Common myeloid progenitor, CD34-positive (primary cell): ENCODE measurements at regions not wholly inside any gene's neighbourhood (a gene's known extent, or its start where the extent isn't known, plus 50 kb on each side); places are given as distances from the start of the nearest gene placed in this dataset.
"Not testable (repeated sequence)": the region's sequence is repeated elsewhere in the genome, so short reads cannot be mapped to it uniquely, and the experiment has no call there.

Source experiments
- CTCF ChIA-PET: fragments of 350-600 bp; sonication (Branson Sonifier 250); formaldehyde crosslinking; loops from one replicate; lab custom pipeline; 2021; ENCODE audit warnings: antibody characterized with exemption; lab: Charles Lee
- POLR2A ChIA-PET: fragments of 350-600 bp; sonication (Branson Sonifier 250); formaldehyde crosslinking; loops from one replicate; lab custom pipeline; 2021; ENCODE audit warnings: antibody characterized with exemption; lab: Charles Lee
- DNase-seq, 3 donors: peaks; one replicate each; pipeline versions ENCODE4 v3.0.0 to v3.0.0-alpha.2; 2013
- H3K27ac ChIP-seq, 2 experiments: 1 replicate in 1 of 2; 2 replicates in 1 of 2; pipeline ENCODE4 v1.7.0; 2013; ENCODE audit warnings: inconsistent platforms in 2 of 2, low read length in 2 of 2, mild to moderate bottlenecking in 2 of 2, low read depth in 1 of 2, moderate library complexity in 1 of 2; ENCODE audit not compliant: severe bottlenecking in 2 of 2, insufficient read depth in 1 of 2, poor library complexity in 1 of 2
- H3K27me3 ChIP-seq, 5 experiments: replicated peaks in 2 of 5; 1 replicate in 3 of 5; 2 replicates in 2 of 5; pipeline versions ENCODE4 v1.6.1 to v1.7.0; 2013; ENCODE audit warnings: low read length in 4 of 5, mild to moderate bottlenecking in 2 of 5, moderate library complexity in 2 of 5, inconsistent platforms in 1 of 5; ENCODE audit not compliant: insufficient read depth in 5 of 5, control insufficient read depth in 4 of 5
- H3K36me3 ChIP-seq, 4 experiments: 1 replicate in 2 of 4; 2 replicates in 2 of 4; pipeline versions ENCODE4 v1.6.1 to v1.7.0; 2013; ENCODE audit warnings: low read length in 3 of 4, control low read depth in 1 of 4, mild to moderate bottlenecking in 1 of 4; ENCODE audit not compliant: control insufficient read depth in 4 of 4, insufficient read depth in 4 of 4
- H3K4me1 ChIP-seq, 4 experiments: 1 replicate in 3 of 4; 2 replicates in 1 of 4; pipeline versions ENCODE4 v1.6.1 to v1.7.1; 2013; ENCODE audit warnings: low read length in 3 of 4, mild to moderate bottlenecking in 3 of 4, control low read depth in 1 of 4, inconsistent platforms in 1 of 4, moderate library complexity in 1 of 4; ENCODE audit not compliant: control insufficient read depth in 4 of 4, insufficient read depth in 4 of 4; ENCODE audit errors: control extremely low read depth in 1 of 4
- H3K4me3 ChIP-seq, 7 experiments: 1 replicate in 4 of 7; 2 replicates in 3 of 7; pipeline versions ENCODE4 v1.5.1 to v1.7.0; 2013; ENCODE audit warnings: mild to moderate bottlenecking in 7 of 7, low read length in 6 of 7, moderate library complexity in 6 of 7, inconsistent platforms in 2 of 7, low read depth in 2 of 7, control low read depth in 1 of 7; ENCODE audit not compliant: insufficient read depth in 4 of 7, control insufficient read depth in 1 of 7; ENCODE audit errors: extremely low read depth in 1 of 7
- H3K9me3 ChIP-seq, 5 experiments: 1 replicate in 4 of 5; 2 replicates in 1 of 5; pipeline versions ENCODE4 v1.6.1 to v1.7.1; 2013; ENCODE audit warnings: low read length in 4 of 5, mild to moderate bottlenecking in 2 of 5, inconsistent platforms in 1 of 5, low read depth in 1 of 5, moderate library complexity in 1 of 5; ENCODE audit not compliant: control insufficient read depth in 4 of 5, insufficient read depth in 2 of 5; ENCODE audit errors: control extremely low read depth in 1 of 5
- WGBS: methylation state at CpG from one replicate; pipeline ENCODE4 v1.1.5; 2013; ENCODE audit not compliant: insufficient coverage; 5-methylcytosine and 5-hydroxymethylcytosine counted together

DNA sequence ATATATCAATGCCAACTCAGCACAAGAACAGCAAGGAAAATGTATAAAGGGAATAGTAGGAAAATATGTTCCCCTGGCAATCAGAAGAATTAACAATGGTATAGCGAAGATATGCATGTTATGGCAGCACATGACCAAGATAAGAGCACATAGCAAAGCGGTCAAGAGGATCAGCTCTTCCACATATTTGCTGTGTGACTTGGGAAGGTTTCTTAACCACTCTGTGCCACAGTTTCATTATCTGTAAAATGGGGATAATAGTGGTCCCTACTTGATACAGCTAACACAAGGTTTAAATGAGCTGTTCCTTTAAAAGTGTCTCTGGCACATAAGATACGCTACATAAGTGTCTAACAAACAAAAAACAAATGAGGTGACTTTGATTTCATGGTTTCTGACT, 77.9 kb upstream of the PIP5K1B start:
- CTCF ChIA-PET: interaction anchor here (1.1 to 1.3 kb wide), 2 partner anchors 43 to 357 kb away, joined by 3 read pairs; no protein-coding TSS in a partner anchor
- no peaks in the 10 kb centered on the region for H3K9me3 ChIP-seq
- POLR2A ChIA-PET: no interaction called here
- H3K27me3 ChIP-seq: no peaks in the 10 kb centered on the region
- WGBS: 100% methylated on average over 2 of the region's 3 CpGs
- no peak overlapping the region for H3K27ac ChIP-seq
- H3K36me3 ChIP-seq: no peaks in the 10 kb centered on the region
- no peak for DNase-seq
- no peak overlapping the region for H3K4me3 ChIP-seq
- H3K4me1 ChIP-seq: no peaks in the 10 kb centered on the region

DNA sequence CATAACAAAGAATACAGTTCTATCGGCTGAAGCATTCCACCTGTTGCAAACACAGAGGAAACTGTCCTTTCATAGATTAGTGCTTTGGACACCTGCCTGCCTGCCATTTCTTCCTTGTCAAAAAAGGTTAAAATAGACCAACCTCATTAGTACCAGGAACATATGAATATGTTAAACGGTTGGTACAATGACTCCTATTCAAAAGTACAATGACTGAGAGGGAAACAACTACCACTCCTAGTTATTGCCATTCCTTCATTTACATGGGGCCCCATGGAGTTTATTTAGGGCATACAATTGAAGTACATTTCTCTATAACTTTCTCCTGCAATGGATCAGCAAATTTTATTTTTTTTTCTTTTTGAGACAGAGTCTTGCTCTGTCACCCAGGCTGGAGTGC, 77.4 kb upstream of the PIP5K1B start:
- CTCF ChIA-PET: interaction anchor here (1.1 to 1.3 kb wide), 2 partner anchors 44 to 357 kb away, joined by 3 read pairs; no protein-coding TSS in a partner anchor
- POLR2A ChIA-PET: no interaction called here
- Histone ChIP-seq H3K4me1 (no peaks in the 10 kb centered on the region), H3K4me3 (no peak overlapping the region), H3K36me3 (no peaks in the 10 kb centered on the region), H3K9me3 (no peaks in the 10 kb centered on the region), H3K27me3 (no peaks in the 10 kb centered on the region), H3K27ac (no peak overlapping the region)
- WGBS: no CpG with 5 or more reads among the region's 2 CpGs
- no peak for DNase-seq

DNA sequence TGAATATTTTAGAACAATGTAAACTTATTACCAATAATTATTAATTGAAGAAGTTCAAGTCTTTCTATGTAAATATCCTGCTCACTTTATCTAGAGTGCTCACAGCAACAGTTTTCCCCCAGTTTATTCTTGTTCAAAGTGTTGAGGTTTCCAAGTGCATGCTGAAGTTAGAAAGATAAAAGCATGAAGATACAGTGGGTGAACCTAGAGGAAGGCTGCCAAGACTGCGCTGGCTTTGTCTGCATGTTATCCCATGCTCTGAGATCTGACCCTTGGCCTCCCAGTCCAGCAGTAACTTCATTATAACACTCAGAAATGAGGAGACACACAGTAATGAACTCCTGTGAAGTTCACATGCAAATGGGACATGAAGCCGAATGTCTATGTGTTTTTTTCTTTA, 76.0 kb upstream of the PIP5K1B start:
- no peaks in the 10 kb centered on the region for H3K4me1 ChIP-seq

DNA sequence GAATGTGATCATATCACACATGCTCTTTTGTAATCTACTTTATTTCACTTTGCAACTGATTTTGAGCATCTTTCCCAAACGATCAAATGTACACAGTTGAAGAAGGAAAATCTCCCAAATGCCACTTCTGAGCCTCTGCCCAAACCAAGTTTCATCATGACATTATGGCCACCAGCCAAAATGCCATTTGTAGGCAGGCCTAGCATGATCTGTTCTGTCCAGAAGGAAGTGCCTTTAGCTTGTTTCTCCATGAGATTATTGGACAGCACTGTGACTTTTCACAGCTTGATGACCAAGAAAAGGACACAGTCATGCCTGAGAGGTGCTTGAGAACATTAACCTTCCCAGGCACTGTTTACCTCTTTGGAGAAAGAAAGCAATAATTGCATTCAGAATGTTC, 73.2 kb upstream of the PIP5K1B start:
- no peaks in the 10 kb centered on the region for H3K9me3 ChIP-seq
- WGBS: 89% methylated on average over 1 of the region's 1 CpG
- H3K4me1 ChIP-seq: no peaks in the 10 kb centered on the region
- ChIA-PET POLR2A (interaction anchor here (0.6 to 1.1 kb wide), 3 partner anchors 9 to 446 kb away, joined by 4 to 8 read pairs (median 5); no protein-coding TSS in a partner anchor), CTCF (interaction anchor here (1.1 to 1.2 kb wide), 2 partner anchors 8 to 12 kb away, joined by 3 to 6 read pairs; no protein-coding TSS in a partner anchor)
- H3K4me3 ChIP-seq: no peak overlapping the region
- H3K36me3 ChIP-seq: no peaks in the 10 kb centered on the region
- DNase-seq: no peak
- no peaks in the 10 kb centered on the region for H3K27me3 ChIP-seq
- no peak overlapping the region for H3K27ac ChIP-seq

More for the DNA sequence above, 76.0 kb upstream of the PIP5K1B start:
- Histone ChIP-seq H3K36me3 (no peaks in the 10 kb centered on the region), H3K9me3 (no peaks in the 10 kb centered on the region), H3K4me3 (no peak overlapping the region), H3K27me3 (no peaks in the 10 kb centered on the region), H3K27ac (no peak overlapping the region)
- DNase-seq: peak in 1 of 3 donors; percentile 38
- 100% methylated on average over 1 of the region's 2 CpGs for WGBS
- CTCF ChIA-PET: no interaction called here
- POLR2A ChIA-PET: no interaction called here

DNA sequence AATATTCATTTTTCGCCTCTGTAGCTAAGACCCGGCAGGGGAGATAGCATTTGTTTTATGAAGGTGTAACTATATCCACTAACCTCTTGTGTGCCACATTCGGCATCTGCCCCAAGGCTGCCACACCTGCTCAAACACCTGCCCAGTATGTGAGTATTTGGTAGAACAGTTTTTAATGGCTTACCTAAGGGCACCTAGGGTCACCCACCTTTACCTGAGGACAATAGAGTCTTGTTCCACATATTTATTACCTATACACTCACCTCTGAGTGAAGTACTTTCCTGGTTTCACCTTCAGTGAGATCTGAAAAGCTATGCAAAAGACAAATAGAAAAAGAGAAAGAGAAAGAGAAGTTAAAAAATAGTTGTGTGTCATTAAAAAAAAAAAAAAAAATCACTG, 68.0 kb upstream of the PIP5K1B start:
- ChIA-PET CTCF (interaction anchor here (1.2 kb wide), 1 partner anchor 49 kb away, joined by 3 read pairs; no protein-coding TSS in a partner anchor), POLR2A (no interaction called here)

DNA sequence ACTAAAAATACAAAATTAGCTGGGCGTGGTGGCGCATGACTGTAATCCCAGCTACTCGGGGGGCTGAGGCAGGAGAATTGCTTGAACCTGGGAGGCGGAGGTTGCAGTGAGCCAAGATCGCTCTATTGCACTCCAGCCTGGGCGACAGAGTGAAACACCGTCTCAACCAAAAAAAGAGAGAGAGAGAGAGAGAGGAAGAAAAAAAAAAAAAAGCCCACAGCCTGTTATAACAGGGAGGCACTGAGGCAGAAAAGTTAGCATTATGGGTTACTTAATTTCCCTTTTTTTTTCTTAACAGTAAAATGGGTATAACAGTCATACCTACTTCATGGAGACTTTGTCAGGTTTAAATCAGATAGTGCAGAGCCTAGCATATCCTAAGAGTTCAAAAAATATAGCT, 65.8 kb upstream of the PIP5K1B start:
- whole genome bisulfite sequencing: 100% methylated on average over 5 of the region's 7 CpGs
- H3K9me3 ChIP-seq, H3K4me3 ChIP-seq, DNase-seq, POLR2A ChIA-PET, H3K27ac ChIP-seq, H3K27me3 ChIP-seq, H3K4me1 ChIP-seq, H3K36me3 ChIP-seq, CTCF ChIA-PET: not testable (repeated sequence)

More for the DNA sequence above, 68.0 kb upstream of the PIP5K1B start:
- Histone ChIP-seq H3K9me3 (no peaks in the 10 kb centered on the region), H3K27me3 (no peaks in the 10 kb centered on the region), H3K27ac (no peak overlapping the region), H3K4me1 (peaks cover 0 to 9% (median 3%) of the 10 kb centered on the region in 4 experiments), H3K36me3 (no peaks in the 10 kb centered on the region), H3K4me3 (no peak overlapping the region)
- DNase-seq: no peak
- WGBS: 100% methylated on average over 1 of the region's 3 CpGs

DNA sequence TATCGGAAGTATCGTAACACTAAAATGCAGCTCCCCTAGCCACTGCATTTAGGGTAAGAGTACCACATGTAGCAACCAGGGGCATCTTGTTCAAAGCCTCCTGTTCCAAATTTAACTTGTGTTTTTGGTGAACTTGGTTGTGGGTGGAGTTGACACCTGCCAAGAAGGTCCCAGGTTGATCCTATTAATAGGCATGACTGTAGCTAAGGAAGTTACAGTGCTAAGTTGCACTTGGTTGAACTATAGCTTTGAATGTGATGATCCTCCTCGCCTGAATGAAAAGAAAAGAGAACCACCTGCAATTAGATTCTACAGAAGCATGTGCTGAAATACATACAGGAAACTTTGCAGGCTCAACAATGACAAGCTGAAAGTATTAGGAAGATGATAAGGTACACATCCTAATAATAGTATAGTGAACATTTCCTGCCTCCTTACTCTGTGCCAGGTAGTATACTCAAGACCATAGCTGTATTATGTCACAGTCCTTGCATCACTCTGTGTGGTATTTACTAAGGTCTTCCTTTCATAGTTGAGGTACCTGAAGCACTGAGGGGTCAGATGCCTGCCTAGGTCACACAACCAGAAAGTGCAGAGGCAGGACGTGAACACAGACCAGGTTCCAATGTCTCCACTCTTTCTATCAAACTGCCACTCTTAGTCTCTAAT, 64.5 kb upstream of the PIP5K1B start:
- no peaks in the 10 kb centered on the region for H3K27me3 ChIP-seq
- H3K9me3 ChIP-seq: no peaks in the 10 kb centered on the region
- H3K4me3 ChIP-seq: no peak overlapping the region
- no peaks in the 10 kb centered on the region for H3K36me3 ChIP-seq
- DNase-seq: peak in 1 of 3 donors; percentile 26
- H3K27ac ChIP-seq: no peak overlapping the region
- ChIA-PET CTCF (interaction anchor here (0.8 to 1.7 kb wide), 2 partner anchors 9 to 11 kb away, joined by 3 to 6 read pairs; no protein-coding TSS in a partner anchor), POLR2A (interaction anchor here (0.6 kb wide), 1 partner anchor 9 kb away, joined by 5 read pairs; no protein-coding TSS in a partner anchor)
- WGBS: 87% methylated on average over 3 of the region's 4 CpGs
- peaks cover 0 to 9% (median 3%) of the 10 kb centered on the region in 4 experiments for H3K4me1 ChIP-seq
